ENCODE measurements at regions not wholly inside any gene's neighbourhood (a gene's known extent, or its start where the extent isn't known, plus 50 kb on each side); places are given as distances from the start of the nearest gene placed in this dataset.

DNA sequence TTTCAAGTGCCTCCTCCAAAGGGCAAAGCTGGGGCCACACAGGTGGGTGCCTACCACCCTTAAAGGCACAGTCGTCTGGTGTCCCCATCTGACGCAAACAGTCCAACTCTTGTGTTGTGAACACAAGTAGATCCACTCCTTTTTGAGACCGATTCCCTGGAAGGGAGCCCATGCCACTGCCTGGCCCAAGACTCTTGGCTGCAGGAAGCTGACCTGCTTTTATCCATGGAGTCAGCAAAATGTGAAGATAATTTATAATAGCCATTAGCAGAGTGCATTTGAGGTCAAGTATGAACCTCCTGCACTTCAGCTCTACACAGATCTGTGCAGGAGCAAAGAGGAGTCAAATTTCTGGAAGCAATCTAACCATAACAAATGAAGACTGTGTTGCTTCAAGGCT, 68.5 kb downstream of the ADM start:
- no peak overlapping the region for H3K27ac Mint-ChIP-seq
- intact Hi-C loops (cut with micrococcal nuclease) = no loop called here
- no peaks in the 10 kb centered on the region for H3K9me3 ChIP-seq (ENCODE audit: control insufficient read depth in 2 of 3, low read length in 3 of 3)
- H3K4me3 Mint-ChIP-seq = no peak overlapping the region
- H3K27me3 Mint-ChIP-seq = peaks cover 0 to 16% (median 6%) of the 10 kb centered on the region in 5 donors
- H3K4me3 ChIP-seq (ENCODE audit: low read length) = no peak overlapping the region
- H3K36me3 ChIP-seq (ENCODE audit: control insufficient read depth in 2 of 3, insufficient read depth in 3 of 3, low read length in 3 of 3) = no peaks in the 10 kb centered on the region
- no peak for DNase-seq
- H3K36me3 Mint-ChIP-seq = no peaks in the 10 kb centered on the region
- H3K4me1 Mint-ChIP-seq = no peaks in the 10 kb centered on the region
- CTCF ChIA-PET = no interaction called here
- POLR2A ChIA-PET = no interaction called here
- no peak overlapping the region for H3K27ac ChIP-seq (ENCODE audit: low read depth, low read length)
- H3K9me3 Mint-ChIP-seq = no peaks in the 10 kb centered on the region
- H3K4me1 ChIP-seq (ENCODE audit: control insufficient read depth in 2 of 2, insufficient read depth in 2 of 2, low read length in 2 of 2) = no peaks in the 10 kb centered on the region
- ATAC-seq = no peak
- no peaks in the 10 kb centered on the region for H3K27me3 ChIP-seq (ENCODE audit: control insufficient read depth in 2 of 2, insufficient read depth in 2 of 2, low read length in 2 of 2)

DNA sequence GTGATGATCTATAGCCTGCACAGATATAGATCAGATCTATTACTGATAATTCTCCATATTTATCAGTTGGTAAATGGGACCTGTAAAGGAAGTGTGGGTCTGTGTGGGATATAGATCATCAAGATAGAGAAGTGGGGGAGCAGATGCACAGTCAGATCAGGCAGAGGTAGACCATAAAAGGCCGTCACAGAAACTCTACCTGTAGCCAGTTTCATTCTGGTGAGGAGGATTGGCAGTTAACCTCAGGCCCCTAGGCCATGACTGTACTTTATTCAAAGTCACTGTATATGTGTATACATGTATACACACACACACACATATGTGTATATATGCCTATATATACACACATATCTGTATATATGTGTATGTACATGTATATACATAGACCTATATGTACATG, 69.1 kb downstream of the ADM start:
- no peaks in the 10 kb centered on the region for H3K4me1 ChIP-seq (ENCODE audit: control insufficient read depth in 2 of 2, insufficient read depth in 2 of 2, low read length in 2 of 2)
- H3K27me3 ChIP-seq (ENCODE audit: control insufficient read depth in 2 of 2, insufficient read depth in 2 of 2, low read length in 2 of 2) = no peaks in the 10 kb centered on the region
- H3K9me3 Mint-ChIP-seq = no peaks in the 10 kb centered on the region
- no peak overlapping the region for H3K27ac ChIP-seq (ENCODE audit: low read depth, low read length)
- CTCF ChIA-PET = no interaction called here
- H3K36me3 Mint-ChIP-seq = no peaks in the 10 kb centered on the region
- POLR2A ChIA-PET = no interaction called here
- H3K4me3 Mint-ChIP-seq = no peak overlapping the region
- no peak overlapping the region for H3K27ac Mint-ChIP-seq
- ATAC-seq (no peak), DNase-seq (no peak)
- H3K4me1 Mint-ChIP-seq = no peaks in the 10 kb centered on the region
- intact Hi-C loops (cut with micrococcal nuclease) = no loop called here
- no peak overlapping the region for H3K4me3 ChIP-seq (ENCODE audit: low read length)
- no peaks in the 10 kb centered on the region for H3K36me3 ChIP-seq (ENCODE audit: control insufficient read depth in 2 of 3, insufficient read depth in 3 of 3, low read length in 3 of 3)
- H3K9me3 ChIP-seq (ENCODE audit: control insufficient read depth in 2 of 3, low read length in 3 of 3) = no peaks in the 10 kb centered on the region
- H3K27me3 Mint-ChIP-seq = peaks cover 0 to 14% (median 6%) of the 10 kb centered on the region in 5 donors

DNA sequence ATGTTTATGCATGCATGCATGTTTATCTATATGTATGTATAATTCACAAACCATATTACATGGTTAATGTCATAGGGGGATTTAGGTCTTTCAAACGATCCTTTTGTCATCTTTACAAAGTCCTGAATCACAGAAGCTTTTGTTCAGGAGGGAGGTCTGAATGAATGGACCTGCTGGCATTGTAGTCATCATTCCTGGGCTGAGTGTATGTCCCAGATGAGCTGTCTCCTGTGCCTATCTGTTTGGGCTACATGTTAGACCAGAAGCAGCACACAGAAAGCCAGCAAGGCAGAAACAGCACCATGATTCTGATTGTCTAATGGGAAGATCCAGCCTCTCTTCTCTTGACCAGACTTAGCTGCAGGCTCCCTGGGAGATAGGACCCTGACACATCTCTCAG, 69.5 kb downstream of the ADM start:
- H3K27me3 Mint-ChIP-seq = peaks cover 3 to 12% (median 8%) of the 10 kb centered on the region in 5 donors

DNA sequence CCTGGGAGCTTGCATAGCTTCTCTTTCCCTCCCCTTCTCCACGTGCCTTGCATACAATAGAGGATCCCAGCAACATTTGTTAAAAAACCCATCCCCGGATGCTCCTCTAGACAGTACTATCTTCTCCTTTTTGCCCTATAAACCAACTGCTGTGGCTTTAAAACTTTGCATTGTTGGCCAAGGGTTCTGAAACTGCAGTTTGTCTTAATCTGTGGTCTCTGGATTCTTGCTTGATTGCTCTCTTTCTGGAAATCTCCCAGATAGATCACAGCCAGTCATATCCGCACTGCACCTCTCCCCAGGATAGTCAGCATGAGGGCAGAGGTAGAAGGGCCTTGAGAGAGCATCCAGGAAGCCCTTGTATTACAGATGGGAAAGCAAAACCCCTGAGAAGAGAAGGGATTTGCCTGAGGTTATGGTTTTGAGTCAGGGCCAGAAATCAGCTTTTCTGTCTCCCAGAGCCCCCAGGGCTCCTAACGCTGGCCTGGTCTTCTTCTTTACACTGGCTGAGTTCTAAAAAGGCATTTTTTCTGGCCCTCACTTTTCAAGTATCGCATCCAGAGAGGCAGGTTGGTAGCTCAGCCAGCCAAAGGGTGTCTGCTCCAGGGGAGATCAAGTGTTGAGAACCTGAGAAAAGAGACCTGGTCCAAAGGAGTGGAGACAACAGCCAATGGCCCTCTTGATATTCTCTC, 70.6 kb downstream of the ADM start:
- intact Hi-C loops (cut with micrococcal nuclease) = no loop called here
- Mint-ChIP-seq H3K4me3 (no peak overlapping the region), H3K27ac (no peak overlapping the region), H3K9me3 (no peaks in the 10 kb centered on the region), H3K36me3 (no peaks in the 10 kb centered on the region), H3K27me3 (peaks cover 3 to 17% (median 5%) of the 10 kb centered on the region in 5 donors), H3K4me1 (no peaks in the 10 kb centered on the region)
- no peaks in the 10 kb centered on the region for H3K9me3 ChIP-seq (ENCODE audit: control insufficient read depth in 2 of 3, low read length in 3 of 3)
- CTCF ChIA-PET = interaction anchor here (0.8 kb wide), 1 partner anchor 9 kb away, joined by 3 read pairs; no protein-coding TSS in a partner anchor
- no peaks in the 10 kb centered on the region for H3K27me3 ChIP-seq (ENCODE audit: control insufficient read depth in 2 of 2, insufficient read depth in 2 of 2, low read length in 2 of 2)
- DNase-seq (no peak), ATAC-seq (no peak)
- no peak overlapping the region for H3K27ac ChIP-seq (ENCODE audit: low read depth, low read length)
- no peaks in the 10 kb centered on the region for H3K4me1 ChIP-seq (ENCODE audit: control insufficient read depth in 2 of 2, insufficient read depth in 2 of 2, low read length in 2 of 2)
- H3K4me3 ChIP-seq (ENCODE audit: low read length) = no peak overlapping the region
- H3K36me3 ChIP-seq (ENCODE audit: control insufficient read depth in 2 of 3, insufficient read depth in 3 of 3, low read length in 3 of 3) = no peaks in the 10 kb centered on the region
- POLR2A ChIA-PET = interaction anchor here (0.5 kb wide), 1 partner anchor 8 kb away, joined by 6 read pairs; no protein-coding TSS in a partner anchor

More for the DNA sequence above, 69.5 kb downstream of the ADM start:
- H3K4me1 Mint-ChIP-seq = no peaks in the 10 kb centered on the region
- no peaks in the 10 kb centered on the region for H3K9me3 ChIP-seq (ENCODE audit: control insufficient read depth in 2 of 3, low read length in 3 of 3)
- no peak overlapping the region for H3K27ac ChIP-seq (ENCODE audit: low read depth, low read length)
- no peak overlapping the region for H3K4me3 Mint-ChIP-seq
- H3K27me3 ChIP-seq (ENCODE audit: control insufficient read depth in 2 of 2, insufficient read depth in 2 of 2, low read length in 2 of 2) = no peaks in the 10 kb centered on the region
- H3K4me3 ChIP-seq (ENCODE audit: low read length) = no peak overlapping the region
- DNase-seq = no peak
- H3K9me3 Mint-ChIP-seq = no peaks in the 10 kb centered on the region
- intact Hi-C loops (cut with micrococcal nuclease) = no loop called here
- H3K36me3 Mint-ChIP-seq = no peaks in the 10 kb centered on the region
- no peaks in the 10 kb centered on the region for H3K36me3 ChIP-seq (ENCODE audit: control insufficient read depth in 2 of 3, insufficient read depth in 3 of 3, low read length in 3 of 3)
- no peak for ATAC-seq
- CTCF ChIA-PET = interaction anchor here (0.8 kb wide), 1 partner anchor 8 kb away, joined by 3 read pairs; no protein-coding TSS in a partner anchor
- no peaks in the 10 kb centered on the region for H3K4me1 ChIP-seq (ENCODE audit: control insufficient read depth in 2 of 2, insufficient read depth in 2 of 2, low read length in 2 of 2)
- H3K27ac Mint-ChIP-seq = no peak overlapping the region
- POLR2A ChIA-PET = no interaction called here

DNA sequence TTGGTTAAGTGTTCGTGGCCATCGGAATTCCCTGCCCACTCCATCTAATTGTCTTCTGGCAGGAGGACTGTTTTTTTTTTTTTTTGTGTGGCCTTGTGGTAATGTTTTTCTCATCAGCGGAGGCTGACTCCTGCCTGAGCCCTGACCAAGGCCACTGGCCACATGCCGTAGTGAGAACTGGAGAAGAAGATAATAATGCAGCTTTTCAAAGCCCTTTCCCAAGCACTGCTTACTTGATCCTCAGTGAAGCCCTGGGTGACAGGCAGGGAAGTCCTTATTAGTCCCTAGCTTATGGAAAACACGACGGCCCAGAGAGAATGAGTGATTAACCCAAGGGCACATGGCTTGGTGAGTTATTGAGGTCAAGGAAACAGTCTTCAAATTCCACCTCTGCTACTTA, 71.2 kb downstream of the ADM start:
- H3K4me3 Mint-ChIP-seq = no peak overlapping the region
- CTCF ChIA-PET = no interaction called here
- H3K4me3 ChIP-seq (ENCODE audit: low read length) = no peak overlapping the region
- H3K27ac ChIP-seq (ENCODE audit: low read depth, low read length) = no peak overlapping the region
- no peak overlapping the region for H3K27ac Mint-ChIP-seq
- no peaks in the 10 kb centered on the region for H3K4me1 Mint-ChIP-seq
- no peaks in the 10 kb centered on the region for H3K9me3 ChIP-seq (ENCODE audit: control insufficient read depth in 2 of 3, low read length in 3 of 3)
- POLR2A ChIA-PET = no interaction called here
- intact Hi-C loops (cut with micrococcal nuclease) = no loop called here
- no peaks in the 10 kb centered on the region for H3K27me3 ChIP-seq (ENCODE audit: control insufficient read depth in 2 of 2, insufficient read depth in 2 of 2, low read length in 2 of 2)
- H3K36me3 ChIP-seq (ENCODE audit: control insufficient read depth in 2 of 3, insufficient read depth in 3 of 3, low read length in 3 of 3) = no peaks in the 10 kb centered on the region
- no peaks in the 10 kb centered on the region for H3K9me3 Mint-ChIP-seq
- no peak for ATAC-seq
- H3K4me1 ChIP-seq (ENCODE audit: control insufficient read depth in 2 of 2, insufficient read depth in 2 of 2, low read length in 2 of 2) = no peaks in the 10 kb centered on the region
- H3K36me3 Mint-ChIP-seq = no peaks in the 10 kb centered on the region
- H3K27me3 Mint-ChIP-seq = peaks cover 2 to 11% (median 5%) of the 10 kb centered on the region in 5 donors
- no peak for DNase-seq

DNA sequence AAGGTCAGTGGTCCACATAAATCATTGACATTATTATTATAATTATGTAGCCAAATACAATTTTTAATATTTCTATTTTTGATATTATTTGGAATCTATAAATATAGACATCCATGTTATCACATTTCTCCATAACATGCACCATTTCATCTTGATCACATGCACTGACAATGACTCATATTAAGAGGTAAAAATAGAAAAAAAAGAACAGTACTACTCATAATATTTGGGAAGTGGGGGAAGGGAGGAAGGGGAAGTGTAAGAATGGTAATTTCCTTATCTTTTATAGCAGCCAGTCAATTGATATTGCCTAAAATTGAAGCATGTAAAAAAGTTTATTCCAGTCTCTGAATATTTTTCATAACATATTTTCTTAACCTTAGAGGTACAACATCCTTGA, 72.3 kb downstream of the ADM start:
- no peaks in the 10 kb centered on the region for H3K4me1 ChIP-seq (ENCODE audit: control insufficient read depth in 2 of 2, insufficient read depth in 2 of 2, low read length in 2 of 2)
- no peak overlapping the region for H3K27ac ChIP-seq (ENCODE audit: low read depth, low read length)
- no peaks in the 10 kb centered on the region for H3K36me3 Mint-ChIP-seq
- ATAC-seq (no peak), DNase-seq (no peak)
- no peaks in the 10 kb centered on the region for H3K9me3 ChIP-seq (ENCODE audit: control insufficient read depth in 2 of 3, low read length in 3 of 3)
- H3K9me3 Mint-ChIP-seq = no peaks in the 10 kb centered on the region
- H3K27me3 ChIP-seq (ENCODE audit: control insufficient read depth in 2 of 2, insufficient read depth in 2 of 2, low read length in 2 of 2) = no peaks in the 10 kb centered on the region
- ChIA-PET CTCF (no interaction called here), POLR2A (no interaction called here)
- no peak overlapping the region for H3K27ac Mint-ChIP-seq
- H3K4me3 ChIP-seq (ENCODE audit: low read length) = no peak overlapping the region
- no peaks in the 10 kb centered on the region for H3K36me3 ChIP-seq (ENCODE audit: control insufficient read depth in 2 of 3, insufficient read depth in 3 of 3, low read length in 3 of 3)
- peaks cover 0 to 2% (median 0%) of the 10 kb centered on the region in 7 donors for H3K4me1 Mint-ChIP-seq
- no peak overlapping the region for H3K4me3 Mint-ChIP-seq
- intact Hi-C loops (cut with micrococcal nuclease) = loop anchor here in 1 of 2 donors (1.0 kb wide), 1 partner anchor 30 kb away; no protein-coding TSS in a partner anchor
- H3K27me3 Mint-ChIP-seq = peaks cover 2 to 16% (median 12%) of the 10 kb centered on the region in 5 donors

DNA sequence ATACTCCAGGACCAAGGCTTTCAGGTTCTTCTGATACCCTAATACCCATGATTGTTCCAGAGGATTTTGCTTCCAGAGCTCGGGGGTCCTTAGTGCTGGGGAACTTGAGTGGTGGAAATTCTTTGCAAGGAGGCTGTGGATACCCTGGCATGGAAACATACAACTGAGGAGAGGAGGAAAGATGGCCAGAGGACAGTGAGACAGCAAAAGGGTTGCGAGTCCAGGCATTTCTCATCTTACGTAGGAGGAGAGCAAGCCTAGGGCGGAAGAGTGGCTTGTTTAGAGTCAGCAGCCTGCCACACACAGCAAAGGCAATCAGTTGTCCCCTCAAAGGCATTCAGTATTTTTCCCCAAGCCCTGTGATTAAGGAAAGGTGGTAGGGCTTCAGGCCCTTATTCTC, 73.5 kb downstream of the ADM start:
- intact Hi-C loops (cut with micrococcal nuclease) = no loop called here
- Histone ChIP-seq H3K4me1 (ENCODE audit: control insufficient read depth in 2 of 2, insufficient read depth in 2 of 2, low read length in 2 of 2) (no peaks in the 10 kb centered on the region), H3K4me3 (ENCODE audit: low read length) (no peak overlapping the region), H3K36me3 (ENCODE audit: control insufficient read depth in 2 of 3, insufficient read depth in 3 of 3, low read length in 3 of 3) (no peaks in the 10 kb centered on the region), H3K27ac (ENCODE audit: low read depth, low read length) (no peak overlapping the region), H3K27me3 (ENCODE audit: control insufficient read depth in 2 of 2, insufficient read depth in 2 of 2, low read length in 2 of 2) (no peaks in the 10 kb centered on the region), H3K9me3 (ENCODE audit: control insufficient read depth in 2 of 3, low read length in 3 of 3) (no peaks in the 10 kb centered on the region)
- Mint-ChIP-seq H3K4me1 (peaks cover 0 to 2% (median 0%) of the 10 kb centered on the region in 7 donors), H3K27ac (no peak overlapping the region), H3K27me3 (peaks cover 1 to 20% (median 17%) of the 10 kb centered on the region in 5 donors), H3K36me3 (no peaks in the 10 kb centered on the region), H3K4me3 (no peak overlapping the region), H3K9me3 (peaks cover 0 to 4% (median 0%) of the 10 kb centered on the region in 11 donors)
- DNase-seq (no peak), ATAC-seq (no peak)
- CTCF ChIA-PET = no interaction called here
- POLR2A ChIA-PET = no interaction called here
